Parathyroid adenoma (tissue), 2 donors: ENCODE measurements at regions not wholly inside any gene's neighbourhood (a gene's known extent, or its start where the extent isn't known, plus 50 kb on each side); places are given as distances from the start of the nearest gene placed in this dataset.

Experiments
- H2AFZ ChIP-seq: fragments of 300-600 bp; sonication (generic); one replicate; pipeline ENCODE4 v1.7.0; 2017; ENCODE audit warnings: antibody characterized with exemption, mild to moderate bottlenecking
- H3K27ac ChIP-seq: fragments of 300-600 bp; sonication (generic); one replicate; pipeline ENCODE4 v1.7.0; 2017
- H3K27me3 ChIP-seq: fragments of 300-600 bp; sonication (generic); one replicate; pipeline ENCODE4 v1.7.0; 2017; ENCODE audit warnings: low read length; ENCODE audit not compliant: control insufficient read depth, insufficient read depth
- H3K36me3 ChIP-seq: fragments of 300-600 bp; sonication (generic); one replicate; pipeline ENCODE4 v1.7.0; 2017; ENCODE audit warnings: low read length; ENCODE audit not compliant: control insufficient read depth, insufficient read depth
- H3K4me1 ChIP-seq: fragments of 300-600 bp; sonication (generic); one replicate; pipeline ENCODE4 v1.7.0; 2017; ENCODE audit warnings: control low read depth
- H3K4me2 ChIP-seq: fragments of 300-600 bp; sonication (generic); one replicate; pipeline ENCODE4 v1.7.0; 2017; ENCODE audit warnings: low read length
- H3K4me3 ChIP-seq: fragments of 300-600 bp; sonication (generic); one replicate; pipeline ENCODE4 v1.7.0; 2017; ENCODE audit warnings: low read depth, low read length
- H3K79me2 ChIP-seq: fragments of 300-600 bp; sonication (generic); one replicate; pipeline ENCODE4 v1.7.0; 2017; ENCODE audit warnings: control low read depth
- H3K9ac ChIP-seq: fragments of 300-600 bp; sonication (generic); one replicate; pipeline ENCODE4 v1.7.0; 2017; ENCODE audit warnings: mild to moderate bottlenecking
- H3K9me3 ChIP-seq: fragments of 300-600 bp; sonication (generic); one replicate; pipeline ENCODE4 v1.7.0; 2017; ENCODE audit warnings: low read length; ENCODE audit not compliant: control insufficient read depth
- TF ChIP-seq, protein P1 (sequence below): fragments of 300-600 bp; sonication (generic); IDR thresholded peaks from one replicate; pipeline ENCODE4 v1.7.0; 2017; ENCODE audit warnings: antibody characterized with exemption, mild to moderate bottlenecking
- donor health status: primary hyperparathyroidism.

DNA sequence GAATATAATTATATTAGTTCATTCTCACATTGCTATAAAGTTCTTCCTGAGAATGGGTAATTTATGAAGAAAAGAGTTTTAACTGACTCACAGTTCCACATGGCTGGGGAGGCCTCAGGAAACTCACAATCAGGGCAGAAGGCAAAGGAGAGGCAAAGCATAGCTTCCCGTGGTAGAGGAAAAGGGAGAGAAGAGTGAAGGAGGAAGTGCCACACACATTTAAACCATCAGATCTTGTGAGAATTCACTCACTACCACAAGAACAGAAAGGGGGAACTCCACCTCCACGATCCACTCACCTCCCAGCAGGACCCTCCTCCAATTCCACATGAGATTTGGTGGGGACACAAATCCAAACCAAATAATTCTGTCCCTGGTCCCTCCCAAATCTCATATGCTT lies 773.4 kb upstream of the INTU start:
- no peaks in the 10 kb centered on the region for H3K36me3 ChIP-seq
- no peaks in the 10 kb centered on the region for H3K4me1 ChIP-seq
- TF ChIP-seq, protein P1, sequence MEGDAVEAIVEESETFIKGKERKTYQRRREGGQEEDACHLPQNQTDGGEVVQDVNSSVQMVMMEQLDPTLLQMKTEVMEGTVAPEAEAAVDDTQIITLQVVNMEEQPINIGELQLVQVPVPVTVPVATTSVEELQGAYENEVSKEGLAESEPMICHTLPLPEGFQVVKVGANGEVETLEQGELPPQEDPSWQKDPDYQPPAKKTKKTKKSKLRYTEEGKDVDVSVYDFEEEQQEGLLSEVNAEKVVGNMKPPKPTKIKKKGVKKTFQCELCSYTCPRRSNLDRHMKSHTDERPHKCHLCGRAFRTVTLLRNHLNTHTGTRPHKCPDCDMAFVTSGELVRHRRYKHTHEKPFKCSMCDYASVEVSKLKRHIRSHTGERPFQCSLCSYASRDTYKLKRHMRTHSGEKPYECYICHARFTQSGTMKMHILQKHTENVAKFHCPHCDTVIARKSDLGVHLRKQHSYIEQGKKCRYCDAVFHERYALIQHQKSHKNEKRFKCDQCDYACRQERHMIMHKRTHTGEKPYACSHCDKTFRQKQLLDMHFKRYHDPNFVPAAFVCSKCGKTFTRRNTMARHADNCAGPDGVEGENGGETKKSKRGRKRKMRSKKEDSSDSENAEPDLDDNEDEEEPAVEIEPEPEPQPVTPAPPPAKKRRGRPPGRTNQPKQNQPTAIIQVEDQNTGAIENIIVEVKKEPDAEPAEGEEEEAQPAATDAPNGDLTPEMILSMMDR: no peak
- H3K4me3 ChIP-seq: no peak overlapping the region
- no peak overlapping the region for H3K27ac ChIP-seq
- no peak overlapping the region for H2AFZ ChIP-seq
- no peaks in the 10 kb centered on the region for H3K79me2 ChIP-seq
- H3K4me2 ChIP-seq: no peak overlapping the region
- H3K9me3 ChIP-seq: no peaks in the 10 kb centered on the region
- no peaks in the 10 kb centered on the region for H3K27me3 ChIP-seq
- no peak overlapping the region for H3K9ac ChIP-seq

DNA sequence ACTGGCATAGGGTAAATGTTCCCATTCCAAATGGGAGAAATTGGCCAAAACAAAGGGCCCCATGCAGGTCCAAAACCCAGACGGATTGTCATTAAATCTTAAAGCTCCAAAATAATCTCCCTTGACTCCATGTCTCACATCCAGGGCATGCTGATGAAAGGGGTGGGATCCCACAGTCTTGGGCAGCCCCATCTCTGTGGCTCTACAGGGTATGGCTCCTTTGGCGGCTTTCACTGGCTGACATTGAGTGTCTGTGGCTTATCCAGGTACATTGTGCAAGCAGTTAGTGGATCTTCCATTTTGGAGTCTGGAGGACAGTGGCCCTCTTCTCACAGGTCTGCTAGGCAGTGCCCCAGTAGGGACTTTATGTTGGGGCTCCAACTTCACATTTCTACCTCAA lies 772.9 kb upstream of the INTU start:
- no peak overlapping the region for H3K4me3 ChIP-seq
- no peak overlapping the region for H3K27ac ChIP-seq
- H3K4me1 ChIP-seq: no peaks in the 10 kb centered on the region
- no peaks in the 10 kb centered on the region for H3K9me3 ChIP-seq
- TF ChIP-seq, protein P1: no peak
- H3K9ac ChIP-seq: no peak overlapping the region
- no peaks in the 10 kb centered on the region for H3K36me3 ChIP-seq
- no peak overlapping the region for H2AFZ ChIP-seq
- no peaks in the 10 kb centered on the region for H3K27me3 ChIP-seq
- H3K4me2 ChIP-seq: no peak overlapping the region
- no peaks in the 10 kb centered on the region for H3K79me2 ChIP-seq

DNA sequence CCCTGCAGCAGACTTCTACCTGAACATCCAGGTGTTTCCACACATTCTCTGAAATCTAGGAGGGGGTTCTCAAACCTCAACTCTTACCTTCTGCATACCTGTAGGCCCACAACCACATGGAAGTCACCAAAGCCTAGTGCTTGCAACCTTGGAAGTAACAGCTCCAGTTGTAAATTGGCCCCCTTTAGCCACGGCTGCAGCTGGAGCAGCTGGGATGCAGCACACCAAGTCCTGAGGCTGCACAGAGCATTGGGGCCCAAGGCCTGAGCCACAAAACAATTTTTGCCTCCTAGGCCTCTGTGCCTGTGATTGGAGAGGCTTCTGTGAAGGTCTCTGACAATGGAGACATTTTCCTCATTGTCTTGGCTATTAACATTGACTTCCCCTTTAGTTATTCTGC lies 772.4 kb upstream of the INTU start:
- H3K27ac ChIP-seq: no peak overlapping the region
- no peak overlapping the region for H3K4me2 ChIP-seq
- no peaks in the 10 kb centered on the region for H3K4me1 ChIP-seq
- H3K4me3 ChIP-seq: no peak overlapping the region
- H3K9me3 ChIP-seq: no peaks in the 10 kb centered on the region
- H3K79me2 ChIP-seq: no peaks in the 10 kb centered on the region
- no peak overlapping the region for H2AFZ ChIP-seq
- TF ChIP-seq, protein P1: no peak
- no peaks in the 10 kb centered on the region for H3K36me3 ChIP-seq
- H3K27me3 ChIP-seq: no peaks in the 10 kb centered on the region
- H3K9ac ChIP-seq: no peak overlapping the region

DNA sequence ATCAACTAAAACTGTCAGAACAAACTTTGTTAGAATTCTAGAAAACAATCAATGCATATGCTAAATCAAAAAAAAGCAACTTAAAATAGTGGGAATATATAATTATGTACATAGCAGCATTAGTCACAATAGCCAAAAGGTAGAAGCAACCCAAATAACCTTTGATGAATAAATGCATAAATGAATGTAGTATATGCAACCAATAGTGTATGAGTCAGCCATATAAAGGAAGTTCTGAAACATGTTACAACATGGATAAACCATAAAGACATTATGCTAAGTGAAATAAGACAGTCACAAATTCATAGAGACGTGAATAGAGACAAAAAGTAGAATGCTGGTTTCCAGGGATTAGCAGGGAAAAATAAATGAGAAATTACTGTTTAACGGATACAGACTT lies 762.8 kb upstream of the INTU start:
- Histone ChIP-seq H3K4me1 (no peaks in the 10 kb centered on the region), H2AFZ (no peak overlapping the region), H3K79me2 (no peaks in the 10 kb centered on the region), H3K9me3 (no peaks in the 10 kb centered on the region), H3K27me3 (no peaks in the 10 kb centered on the region), H3K27ac (no peak overlapping the region), H3K36me3 (no peaks in the 10 kb centered on the region), H3K4me2 (no peak overlapping the region), H3K9ac (no peak overlapping the region), H3K4me3 (no peak overlapping the region)
- TF ChIP-seq, protein P1: no peak

DNA sequence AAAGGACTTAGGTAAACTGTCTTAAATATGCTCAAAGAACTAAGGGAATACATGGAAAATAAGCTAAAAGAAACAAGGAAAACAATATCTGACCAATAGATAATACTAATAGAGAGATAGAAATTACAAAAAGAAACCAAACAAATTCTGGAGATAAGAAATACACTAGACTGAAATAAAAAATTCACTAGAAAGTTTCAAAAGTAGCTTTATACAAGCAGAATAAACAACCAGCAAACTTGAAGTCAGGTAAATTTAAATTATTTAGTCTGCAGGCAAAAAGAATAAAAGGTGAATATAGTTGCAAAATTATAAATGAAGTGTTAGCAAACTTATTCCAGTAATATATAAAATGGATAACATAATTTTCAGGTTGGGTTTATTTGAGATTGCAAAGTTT lies 760.9 kb upstream of the INTU start:
- Histone ChIP-seq H3K27me3 (no peaks in the 10 kb centered on the region), H3K9ac (no peak overlapping the region), H3K4me2 (no peak overlapping the region), H3K27ac (no peak overlapping the region), H3K79me2 (no peaks in the 10 kb centered on the region), H3K9me3 (no peaks in the 10 kb centered on the region), H3K36me3 (no peaks in the 10 kb centered on the region), H3K4me3 (no peak overlapping the region), H2AFZ (no peak overlapping the region), H3K4me1 (no peaks in the 10 kb centered on the region)
- TF ChIP-seq, protein P1: no peak
